Peyer's patch (tissue), 4 donors: ENCODE measurements at regions not wholly inside any gene's neighbourhood (a gene's known extent, or its start where the extent isn't known, plus 50 kb on each side); places are given as distances from the start of the nearest gene placed in this dataset.

Experiments used
- CTCF ChIP-seq, 6 experiments: fragments of 450-650 bp in 4 of 6; fragments of 200-600 bp in 2 of 6; sonication (generic) in 1 of 6; IDR thresholded peaks; one replicate each; pipeline ENCODE4 v1.5.1; 2017 to 2019; ENCODE audit warnings: antibody characterized with exemption in 6 of 6, mild to moderate bottlenecking in 3 of 6, moderate library complexity in 1 of 6
- POLR2A ChIP-seq, 2 donors: fragments of 450-650 bp; IDR thresholded peaks; one replicate each; pipeline ENCODE4 v1.5.1; 2017; ENCODE audit warnings: antibody characterized with exemption in 2 of 2, mild to moderate bottlenecking in 2 of 2, moderate library complexity in 2 of 2

- TF ChIP-seq CTCF (IDR thresholded peaks at IDR 0.05) (no peak), POLR2A (IDR thresholded peaks at IDR 0.05) (no peak)
These were observed 292.0 kb upstream of the ZMIZ1 start for GRCh38 chr10:78776756-78777155.
